HG02938 (cell line): ENCODE measurements at regions not wholly inside any gene's neighbourhood (a gene's known extent, or its start where the extent isn't known, plus 50 kb on each side); places are given as distances from the start of the nearest gene placed in this dataset.

ENCODE experiments used
- ATAC-seq: cut with Tn5 transposase; IDR thresholded peaks from one replicate; pipeline ENCODE4 v1.9.1; 2021; ENCODE audit warnings: mild to moderate bottlenecking, moderate library complexity; ENCODE audit not compliant: unreplicated experiment

DNA sequence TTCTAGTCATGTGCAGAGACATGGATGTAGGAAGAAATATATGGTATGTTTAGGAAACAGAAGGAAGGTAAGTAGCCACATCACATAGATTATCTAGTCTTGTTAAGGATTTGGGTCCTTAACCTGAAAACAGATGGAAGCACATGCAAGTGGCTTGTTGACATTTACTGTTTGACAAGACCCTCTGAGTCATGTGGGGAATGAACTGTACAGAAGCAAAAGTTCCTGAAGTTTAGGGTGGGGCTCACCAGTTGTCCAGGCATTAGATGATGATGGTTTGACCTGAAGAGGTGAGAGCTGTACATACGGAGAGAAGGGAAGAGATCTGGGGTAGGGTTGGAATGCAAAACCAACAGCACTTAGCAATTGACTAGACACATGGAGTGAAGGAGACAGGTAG, 281.1 kb upstream of the GRIP1 start:
- ATAC-seq = no peak

GRCh38 chr12:66960704-66961690, 282.1 kb upstream of the GRIP1 start:
- no peak for ATAC-seq

DNA sequence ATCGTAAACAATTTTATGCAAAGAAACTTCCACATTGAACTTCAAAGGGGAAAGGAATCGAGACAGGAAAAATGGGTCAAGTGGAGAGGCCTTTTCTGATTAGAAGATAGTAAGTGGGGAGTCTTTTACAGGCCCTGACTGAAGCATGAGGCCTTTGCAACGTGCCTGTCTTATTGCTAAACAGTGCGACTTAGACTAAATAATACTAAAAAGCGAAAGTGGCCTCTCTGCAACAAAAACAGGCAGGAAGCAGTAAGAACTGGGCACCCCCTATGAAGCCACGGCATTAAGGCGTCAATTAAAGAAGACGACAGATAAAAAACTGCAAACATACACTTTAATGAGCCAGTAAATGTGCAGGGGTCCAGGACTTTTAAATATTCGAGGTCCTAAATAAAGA, 283.4 kb upstream of the GRIP1 start:
- no peak for ATAC-seq

DNA sequence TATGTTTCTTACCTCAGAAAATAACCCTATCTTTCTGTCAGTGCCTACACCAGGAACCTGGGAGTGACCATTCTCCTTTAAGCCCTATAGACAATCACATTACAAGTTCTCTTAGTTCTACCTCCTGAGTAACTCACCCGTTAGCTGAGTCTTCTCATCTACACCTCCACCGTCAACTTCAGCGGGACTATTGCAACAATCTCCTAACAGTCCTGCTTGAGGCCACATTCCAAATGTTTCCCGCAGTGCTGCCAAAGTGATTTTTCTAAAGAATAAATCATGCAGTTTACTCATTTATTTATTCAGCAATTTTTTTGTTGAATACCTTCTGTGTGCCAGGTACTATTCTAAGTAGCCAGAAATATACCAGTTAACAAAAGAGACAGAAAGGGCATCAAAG, 285.0 kb upstream of the GRIP1 start:
- ATAC-seq = no peak

- peak; percentile 47 for ATAC-seq
Observed at GRCh38 chr12:66964629-66965028, 285.8 kb upstream of the GRIP1 start.

DNA sequence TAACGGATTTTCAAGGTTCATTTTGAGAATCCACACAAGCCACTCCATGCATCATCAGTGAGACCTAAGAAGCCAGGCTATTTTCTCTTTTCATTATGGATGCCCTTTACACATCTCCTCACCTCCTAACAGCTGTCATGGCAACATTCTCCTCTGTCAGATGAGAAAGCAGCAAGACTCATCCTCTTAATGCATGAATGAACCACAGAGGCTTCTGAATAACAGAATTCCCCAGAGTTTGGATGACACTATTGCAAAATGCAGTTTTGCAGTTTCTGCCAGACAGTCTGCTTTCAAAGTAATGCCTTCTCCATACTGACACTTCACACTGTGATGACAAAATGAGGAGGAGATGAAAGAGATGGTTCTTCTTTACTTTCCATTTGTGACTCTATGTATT, 286.7 kb upstream of the GRIP1 start:
- no peak for ATAC-seq

GRCh38 chr12:66971816-66972215, 292.9 kb upstream of the GRIP1 start:
- no peak for ATAC-seq

GRCh38 chr12:66976526-66976925, 292.6 kb upstream of the CAND1 start:
- no peak for ATAC-seq

DNA sequence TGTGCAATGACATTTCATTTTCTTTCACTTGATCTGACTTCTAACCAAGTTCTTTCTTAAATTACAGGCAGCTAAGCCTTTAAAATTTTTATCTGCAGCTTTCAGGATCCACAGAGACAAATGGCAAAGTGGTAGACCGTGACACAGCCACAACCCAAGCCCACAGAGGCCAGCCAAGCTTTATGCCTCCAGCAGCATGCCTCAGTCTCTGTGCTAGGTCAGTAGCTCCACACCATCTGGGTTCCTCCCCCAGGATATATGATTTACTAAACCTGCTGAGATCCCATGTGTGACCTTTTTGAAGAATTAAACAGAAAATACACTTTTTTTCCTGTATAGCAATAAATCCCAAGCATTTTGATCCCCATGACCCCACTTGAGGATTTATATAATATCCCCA, 290.4 kb upstream of the CAND1 start:
- ATAC-seq = no peak

DNA sequence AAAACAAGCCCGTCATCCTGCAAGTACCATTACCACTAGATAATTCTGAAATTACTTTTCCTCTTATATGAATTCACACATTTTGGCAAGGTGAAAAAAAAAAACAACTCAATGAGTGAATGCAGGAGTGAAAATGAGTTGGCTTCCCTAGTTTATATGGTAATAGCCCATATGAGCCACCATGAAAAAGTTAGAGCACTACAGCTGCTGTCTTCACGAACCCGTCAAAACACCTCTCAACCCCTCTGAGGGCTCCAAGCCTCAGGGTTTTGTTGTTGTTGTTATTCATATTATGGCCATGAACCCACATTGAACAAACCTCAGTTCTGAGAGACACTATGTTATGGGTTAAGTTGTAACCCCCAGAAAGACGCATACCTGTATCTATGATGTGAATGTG, 289.9 kb upstream of the CAND1 start:
- ATAC-seq = no peak

DNA sequence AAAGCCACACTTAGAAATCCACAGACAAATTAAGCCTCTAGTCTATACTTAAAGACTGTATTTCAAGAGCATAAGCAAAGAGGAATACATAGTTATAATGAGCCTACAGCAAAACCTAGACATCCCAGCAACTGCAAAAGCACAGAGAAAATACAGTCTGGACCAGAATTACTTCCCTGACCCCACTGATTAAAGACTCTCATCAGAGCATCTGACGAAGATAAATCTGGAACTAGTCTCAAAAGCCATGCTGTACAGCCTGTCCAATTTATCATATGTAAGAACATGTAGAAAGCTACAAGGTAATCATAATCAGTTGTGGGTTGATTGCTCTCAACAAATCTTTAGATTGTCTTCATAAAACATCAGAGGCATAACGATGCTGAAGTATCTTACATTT, 285.1 kb upstream of the CAND1 start:
- ATAC-seq = no peak

DNA sequence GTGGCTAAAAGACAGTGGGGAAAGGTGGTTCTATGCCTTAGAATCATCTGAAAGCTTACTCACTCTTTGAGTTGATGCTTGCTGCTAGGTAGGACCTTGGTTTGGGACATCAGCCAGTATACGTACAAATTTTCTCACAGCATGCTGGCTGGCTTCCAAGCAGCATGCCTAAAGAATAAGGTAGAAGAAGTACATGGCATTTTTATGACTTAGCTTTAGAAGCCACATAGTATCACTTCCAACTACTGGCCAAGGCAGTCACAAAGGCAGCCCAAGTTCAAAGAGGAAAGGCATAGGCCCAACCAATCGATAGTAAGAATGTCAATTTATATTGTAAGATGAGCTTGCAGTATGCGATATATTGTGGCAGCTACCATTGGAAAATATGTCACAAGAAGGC, 284.2 kb upstream of the CAND1 start:
- ATAC-seq = no peak

- ATAC-seq = no peak
Observed at GRCh38 chr12:66999141-66999540, 270.0 kb upstream of the CAND1 start.

DNA sequence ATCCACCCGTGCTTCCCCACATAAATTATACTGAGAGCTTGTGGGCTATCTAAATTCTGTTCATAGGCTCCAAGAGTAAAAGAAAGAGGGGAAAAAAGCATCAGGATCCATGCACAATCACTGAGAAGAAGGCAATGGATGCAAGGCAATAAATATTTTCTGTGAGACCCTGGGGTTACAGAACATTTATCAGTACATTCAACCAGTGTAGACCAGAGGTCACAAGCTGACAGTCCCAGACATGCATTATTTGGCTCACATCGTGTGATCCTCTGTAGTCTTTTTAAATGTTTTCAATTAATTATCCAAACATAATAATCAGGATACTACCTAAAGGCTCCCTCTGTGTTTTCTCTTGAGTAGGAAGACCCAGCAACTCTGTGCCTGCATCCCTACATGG, 267.9 kb upstream of the CAND1 start:
- no peak for ATAC-seq

DNA sequence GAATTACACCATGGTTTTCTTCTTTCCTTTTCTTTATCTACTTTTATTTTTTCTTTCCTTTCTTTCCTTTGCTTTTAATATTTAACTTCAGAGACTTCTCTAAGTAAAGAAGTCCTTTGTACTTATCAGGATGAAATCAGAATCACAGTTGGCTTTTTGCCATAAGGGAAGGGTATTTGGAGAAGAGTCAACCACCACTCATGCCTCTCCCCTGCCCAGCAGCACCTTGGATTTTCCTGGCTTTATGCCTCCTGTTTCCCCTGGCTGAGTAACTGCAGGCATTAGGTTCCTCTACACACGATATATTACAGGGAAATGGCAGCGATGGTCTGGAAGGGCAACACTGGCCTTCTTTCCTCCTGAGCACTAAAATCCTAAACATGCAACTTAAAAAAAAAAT, 266.4 kb upstream of the CAND1 start:
- ATAC-seq = no peak

DNA sequence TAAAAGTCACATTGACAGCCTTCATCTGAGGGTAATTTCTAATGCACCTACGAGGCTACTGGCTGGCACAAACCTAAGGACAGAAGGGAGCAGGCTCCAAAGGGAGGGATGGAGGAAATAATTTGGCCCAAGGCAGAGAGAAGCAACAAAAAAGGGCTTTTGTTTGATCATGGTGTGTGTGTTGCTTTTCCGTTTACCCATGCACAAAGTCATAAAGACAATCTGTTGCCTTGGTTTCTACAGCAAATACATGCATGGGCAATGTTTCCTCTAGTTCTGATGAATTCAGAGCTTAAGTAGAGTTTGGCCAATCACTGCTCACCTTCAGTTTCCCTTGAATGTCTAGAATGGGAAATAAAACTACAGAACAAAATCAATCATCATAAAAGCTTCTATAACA, 262.5 kb upstream of the CAND1 start:
- no peak for ATAC-seq

DNA sequence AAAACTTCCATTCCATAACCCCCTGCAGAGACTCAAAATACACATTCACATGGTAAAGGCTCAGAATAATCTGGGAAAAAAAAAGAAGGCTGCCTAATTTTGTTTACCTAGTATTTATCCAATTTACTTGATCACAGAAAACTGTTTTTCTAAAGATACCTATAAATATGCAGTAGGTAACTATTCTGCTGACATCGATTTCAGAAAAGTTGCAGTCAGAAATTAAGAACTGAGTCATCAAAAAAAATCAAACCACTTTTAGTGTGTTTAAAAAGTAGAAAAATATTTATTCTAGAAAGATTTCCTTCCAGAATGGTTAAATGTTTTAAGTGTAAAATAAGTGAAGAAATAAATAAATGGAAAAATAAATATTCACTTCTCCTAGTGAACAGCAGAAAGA, 254.5 kb upstream of the CAND1 start:
- ATAC-seq = no peak

DNA sequence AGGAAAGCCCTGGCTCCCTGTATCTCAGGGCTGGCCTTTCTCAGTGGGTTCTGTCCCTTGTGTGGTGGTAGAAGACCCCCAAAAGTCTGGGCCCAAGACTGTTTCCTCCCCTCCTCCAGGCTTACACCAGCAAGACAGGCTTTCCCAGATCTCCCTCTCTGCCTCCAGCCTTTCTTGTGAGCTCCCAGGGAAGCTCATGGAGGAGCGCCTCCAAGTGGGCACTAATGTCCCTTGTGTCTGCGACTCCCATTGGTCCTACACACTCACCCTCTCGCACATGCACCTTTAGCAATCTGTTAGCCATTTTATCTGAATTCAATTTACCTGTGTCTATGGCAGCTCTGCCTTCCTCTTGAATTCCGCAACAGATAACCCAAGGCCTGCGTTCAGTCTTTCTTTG, 251.1 kb upstream of the CAND1 start:
- ATAC-seq = no peak

DNA sequence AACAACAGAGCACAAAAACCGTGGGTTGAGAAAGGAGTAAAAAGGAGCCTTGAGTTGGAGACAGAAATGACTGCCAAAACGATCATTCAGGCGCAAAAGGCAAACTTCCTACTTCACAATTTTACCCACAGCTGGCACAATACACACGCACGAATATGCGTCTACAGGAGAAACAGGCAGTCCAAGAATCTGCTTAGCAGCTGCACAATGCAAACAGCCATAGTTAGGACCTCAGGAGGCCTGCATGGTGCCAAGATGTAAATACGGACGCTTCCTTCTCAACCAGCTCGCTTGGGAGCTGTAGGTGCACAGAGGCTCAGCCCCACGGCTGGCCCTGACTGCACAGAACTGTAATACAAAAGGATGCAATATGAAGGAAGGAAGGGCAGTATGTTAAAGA, 250.1 kb upstream of the CAND1 start:
- no peak for ATAC-seq

DNA sequence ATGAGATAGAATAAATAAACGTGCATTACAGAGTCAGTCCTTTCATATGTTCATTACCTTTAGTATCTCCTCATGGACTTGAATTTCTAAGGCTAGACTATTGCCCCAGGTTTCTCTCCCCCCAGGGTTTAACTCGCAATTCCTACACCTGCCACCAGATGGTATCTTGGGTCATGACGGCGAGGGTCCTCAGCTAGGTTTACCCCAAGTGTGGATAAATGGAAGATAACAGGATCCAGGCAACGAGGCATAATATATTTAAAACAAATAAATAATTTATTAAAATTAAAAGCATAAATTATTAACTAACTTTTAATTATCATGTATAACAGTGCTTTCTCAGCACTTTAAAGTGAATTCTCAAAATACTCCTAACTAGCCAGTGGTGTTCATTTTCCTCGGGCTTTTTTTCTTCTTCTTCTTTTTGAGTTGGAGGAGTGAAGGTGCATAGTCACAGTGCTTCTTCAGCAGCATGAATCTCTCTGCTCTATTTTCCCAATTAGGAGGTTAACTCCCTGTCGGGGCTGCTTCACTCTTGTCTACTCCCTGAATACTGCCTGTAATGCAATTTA, 243.5 kb upstream of the CAND1 start:
- peak; percentile 88 for ATAC-seq

- no peak for ATAC-seq
Observed at GRCh38 chr12:67026487-67027246, 242.5 kb upstream of the CAND1 start.

DNA sequence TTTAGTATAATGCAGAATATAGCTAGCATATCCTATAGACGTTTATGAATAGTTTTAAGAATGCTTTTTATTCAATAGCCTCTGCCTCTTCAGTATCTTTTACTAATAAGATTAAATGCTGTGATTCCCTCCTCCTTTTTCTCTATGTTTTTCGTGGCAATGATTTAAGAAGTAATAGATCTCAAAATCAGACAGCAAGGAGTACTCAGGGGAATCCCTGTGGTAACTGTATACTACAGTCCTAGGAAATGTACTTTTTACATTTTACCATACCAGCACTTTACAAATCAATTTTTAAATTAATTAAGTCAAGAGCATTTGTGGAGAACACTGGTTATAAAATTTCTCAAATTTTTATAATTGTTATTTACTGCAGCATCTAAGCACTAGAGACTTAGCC, 240.6 kb upstream of the CAND1 start:
- no peak for ATAC-seq
